ENCODE measurements at regions not wholly inside any gene's neighbourhood (a gene's known extent, or its start where the extent isn't known, plus 50 kb on each side); places are given as distances from the start of the nearest gene placed in this dataset.

GRCh38 chr7:97460433-97460832, 271.5 kb upstream of the TAC1 start:
- no peak for DNase-seq (ENCODE audit: low spot score)
- 97% methylated on average over 1 of the region's 1 CpG for WGBS
- H3K4me3 ChIP-seq, result no peak overlapping the region
- no peak overlapping the region for H3K27ac ChIP-seq
- intact Hi-C loops (cut with DNase I), result no loop called here
- no peaks in the 10 kb centered on the region for H3K36me3 ChIP-seq
- TF ChIP-seq POLR2A (IDR thresholded peaks at IDR 0.05) (no peak), POLR2AphosphoS5 (IDR thresholded peaks at IDR 0.05) (no peak), CTCF (IDR thresholded peaks at IDR 0.05) (no peak)
- H3K27me3 ChIP-seq (replicated peaks; ENCODE audit: insufficient read depth), result no peaks in the 10 kb centered on the region
- no peaks in the 10 kb centered on the region for H3K9me3 ChIP-seq
- no peaks in the 10 kb centered on the region for H3K4me1 ChIP-seq (replicated peaks)

GRCh38 chr7:97461596-97461995, 270.3 kb upstream of the TAC1 start:
- no peaks in the 10 kb centered on the region for H3K9me3 ChIP-seq
- H3K36me3 ChIP-seq, result no peaks in the 10 kb centered on the region
- no peaks in the 10 kb centered on the region for H3K4me1 ChIP-seq (replicated peaks)
- no peak overlapping the region for H3K27ac ChIP-seq
- intact Hi-C loops (cut with DNase I), result no loop called here
- H3K27me3 ChIP-seq (replicated peaks; ENCODE audit: insufficient read depth), result no peaks in the 10 kb centered on the region
- DNase-seq (ENCODE audit: low spot score), result no peak
- no peak overlapping the region for H3K4me3 ChIP-seq
- TF ChIP-seq POLR2A (IDR thresholded peaks at IDR 0.05) (no peak), CTCF (IDR thresholded peaks at IDR 0.05) (no peak), POLR2AphosphoS5 (IDR thresholded peaks at IDR 0.05) (no peak)

- TF ChIP-seq CTCF (IDR thresholded peaks at IDR 0.05) (no peak), POLR2A (IDR thresholded peaks at IDR 0.05) (no peak), POLR2AphosphoS5 (IDR thresholded peaks at IDR 0.05) (no peak)
- H3K9me3 ChIP-seq, result no peaks in the 10 kb centered on the region
- no peak overlapping the region for H3K27ac ChIP-seq
- H3K4me1 ChIP-seq (replicated peaks), result no peaks in the 10 kb centered on the region
- 46% methylated on average over 2 of the region's 2 CpGs for WGBS
- H3K4me3 ChIP-seq, result no peak overlapping the region
- H3K36me3 ChIP-seq, result no peaks in the 10 kb centered on the region
- H3K27me3 ChIP-seq (replicated peaks; ENCODE audit: insufficient read depth), result no peaks in the 10 kb centered on the region
- intact Hi-C loops (cut with DNase I), result no loop called here
- DNase-seq (ENCODE audit: low spot score), result no peak
Observed at GRCh38 chr7:97466071-97466470, 265.8 kb upstream of the TAC1 start.

GRCh38 chr7:97466999-97467740, 264.7 kb upstream of the TAC1 start:
- TF ChIP-seq POLR2AphosphoS5 (IDR thresholded peaks at IDR 0.05), result no peak
- no peak for TF ChIP-seq POLR2A (IDR thresholded peaks at IDR 0.05)
- Histone ChIP-seq H3K27me3 (replicated peaks; ENCODE audit: insufficient read depth) (no peaks in the 10 kb centered on the region), H3K4me3 (no peak overlapping the region), H3K36me3 (no peaks in the 10 kb centered on the region), H3K27ac (no peak overlapping the region), H3K4me1 (replicated peaks) (no peaks in the 10 kb centered on the region), H3K9me3 (no peaks in the 10 kb centered on the region)
- no peak for DNase-seq (ENCODE audit: low spot score)
- 65% methylated on average over 5 of the region's 6 CpGs for WGBS
- intact Hi-C loops (cut with DNase I), result no loop called here

GRCh38 chr7:97468493-97468892, 263.4 kb upstream of the TAC1 start:
- no peak overlapping the region for H3K27ac ChIP-seq
- WGBS, result 80% methylated on average over 3 of the region's 3 CpGs
- H3K27me3 ChIP-seq (replicated peaks; ENCODE audit: insufficient read depth), result no peaks in the 10 kb centered on the region
- H3K4me3 ChIP-seq, result no peak overlapping the region
- DNase-seq (ENCODE audit: low spot score), result no peak
- no peaks in the 10 kb centered on the region for H3K36me3 ChIP-seq
- no peaks in the 10 kb centered on the region for H3K4me1 ChIP-seq (replicated peaks)
- no peaks in the 10 kb centered on the region for H3K9me3 ChIP-seq
- TF ChIP-seq CTCF (IDR thresholded peaks at IDR 0.05), result no peak
- no peak for TF ChIP-seq POLR2A (IDR thresholded peaks at IDR 0.05)
- no peak for TF ChIP-seq POLR2AphosphoS5 (IDR thresholded peaks at IDR 0.05)
- intact Hi-C loops (cut with DNase I), result no loop called here
